ENCODE measurements at regions not wholly inside any gene's neighbourhood (a gene's known extent, or its start where the extent isn't known, plus 50 kb on each side); places are given as distances from the start of the nearest gene placed in this dataset.

DNA sequence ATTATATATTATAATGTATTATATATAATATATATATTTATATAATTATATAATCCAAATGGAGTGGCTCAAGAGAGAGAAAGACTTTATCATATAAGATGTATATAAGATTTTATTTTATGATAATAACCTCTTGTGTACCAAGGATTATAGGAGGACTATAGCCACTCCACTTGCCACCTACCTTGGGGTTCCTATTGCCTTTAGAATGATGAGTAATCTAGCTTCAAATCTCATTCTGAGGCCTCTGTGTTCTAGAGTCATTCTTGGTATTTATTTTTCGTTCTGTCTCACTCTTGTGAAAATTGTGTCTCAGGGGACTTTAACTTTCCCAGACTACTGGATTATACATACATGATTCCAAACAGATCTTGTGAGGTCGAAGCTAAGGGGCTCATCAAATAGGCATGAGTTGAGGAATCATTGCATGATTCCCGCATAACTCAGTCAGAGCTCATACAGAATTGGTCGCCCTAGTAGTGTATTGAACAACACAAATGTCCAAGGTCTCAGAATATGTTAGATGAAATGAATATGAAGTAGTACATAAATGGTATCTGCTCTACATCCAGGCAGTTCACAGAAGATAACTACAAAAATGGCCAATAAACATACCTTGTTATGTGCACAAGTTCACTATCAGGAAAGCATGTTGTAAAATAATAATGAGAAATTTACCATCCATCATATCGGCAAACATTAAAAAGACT, 159.5 kb upstream of the RNPC3 start:
- TF ChIP-seq, protein P1, sequence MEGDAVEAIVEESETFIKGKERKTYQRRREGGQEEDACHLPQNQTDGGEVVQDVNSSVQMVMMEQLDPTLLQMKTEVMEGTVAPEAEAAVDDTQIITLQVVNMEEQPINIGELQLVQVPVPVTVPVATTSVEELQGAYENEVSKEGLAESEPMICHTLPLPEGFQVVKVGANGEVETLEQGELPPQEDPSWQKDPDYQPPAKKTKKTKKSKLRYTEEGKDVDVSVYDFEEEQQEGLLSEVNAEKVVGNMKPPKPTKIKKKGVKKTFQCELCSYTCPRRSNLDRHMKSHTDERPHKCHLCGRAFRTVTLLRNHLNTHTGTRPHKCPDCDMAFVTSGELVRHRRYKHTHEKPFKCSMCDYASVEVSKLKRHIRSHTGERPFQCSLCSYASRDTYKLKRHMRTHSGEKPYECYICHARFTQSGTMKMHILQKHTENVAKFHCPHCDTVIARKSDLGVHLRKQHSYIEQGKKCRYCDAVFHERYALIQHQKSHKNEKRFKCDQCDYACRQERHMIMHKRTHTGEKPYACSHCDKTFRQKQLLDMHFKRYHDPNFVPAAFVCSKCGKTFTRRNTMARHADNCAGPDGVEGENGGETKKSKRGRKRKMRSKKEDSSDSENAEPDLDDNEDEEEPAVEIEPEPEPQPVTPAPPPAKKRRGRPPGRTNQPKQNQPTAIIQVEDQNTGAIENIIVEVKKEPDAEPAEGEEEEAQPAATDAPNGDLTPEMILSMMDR (IDR thresholded peaks at IDR 0.05) = no peak
- TF ChIP-seq POLR2A (IDR thresholded peaks at IDR 0.05) = no peak

Measured in Peyer's patch (tissue), 4 donors.